UCSD-AML1 (cell line): ENCODE measurements at regions not wholly inside any gene's neighbourhood (a gene's known extent, or its start where the extent isn't known, plus 50 kb on each side); places are given as distances from the start of the nearest gene placed in this dataset.

Experiments
- DNase-seq: peaks from one replicate; lab custom pipeline; 2025; ENCODE audit not compliant: unreplicated experiment; lab: John Stamatoyannopoulos, UW

DNA sequence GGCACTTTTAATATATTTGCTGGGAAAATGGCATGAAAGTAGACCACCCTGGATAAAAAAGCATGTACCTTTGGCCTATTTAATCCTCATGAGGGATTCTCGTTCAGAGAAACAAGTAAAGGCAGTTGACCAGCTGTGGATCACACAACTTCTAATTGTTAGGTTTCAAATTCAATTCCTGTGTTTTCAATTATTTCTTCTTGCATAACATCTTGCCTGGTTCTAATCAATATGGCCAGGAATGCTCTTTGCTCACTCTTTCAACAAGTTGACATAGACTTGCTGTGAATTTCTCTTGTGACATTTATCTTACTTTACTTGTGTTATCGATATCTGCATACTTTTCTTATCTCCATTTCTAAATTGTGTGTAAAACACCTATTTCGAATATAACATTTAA, 211.8 kb downstream of the SLC7A11 start:
- DNase-seq = no peak

DNA sequence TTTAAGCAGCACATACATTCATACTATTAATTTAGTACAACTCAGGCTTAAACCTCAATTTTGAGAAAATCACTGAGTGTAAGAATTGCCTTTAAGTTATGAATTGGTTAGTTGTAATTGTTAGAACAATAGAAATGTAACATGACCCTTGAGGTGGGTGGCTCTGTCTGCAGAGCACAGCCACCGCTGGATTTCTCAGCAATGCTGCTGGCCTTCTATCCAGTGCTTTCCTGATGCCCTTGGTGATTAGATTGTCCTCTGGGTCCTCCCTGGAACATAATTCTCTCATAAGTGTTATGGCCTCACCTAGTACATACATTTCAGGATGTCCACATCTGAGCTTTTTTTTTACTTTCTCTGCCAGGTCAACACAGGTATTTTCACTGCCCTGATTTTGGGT, 213.2 kb downstream of the SLC7A11 start:
- DNase-seq = no peak

DNA sequence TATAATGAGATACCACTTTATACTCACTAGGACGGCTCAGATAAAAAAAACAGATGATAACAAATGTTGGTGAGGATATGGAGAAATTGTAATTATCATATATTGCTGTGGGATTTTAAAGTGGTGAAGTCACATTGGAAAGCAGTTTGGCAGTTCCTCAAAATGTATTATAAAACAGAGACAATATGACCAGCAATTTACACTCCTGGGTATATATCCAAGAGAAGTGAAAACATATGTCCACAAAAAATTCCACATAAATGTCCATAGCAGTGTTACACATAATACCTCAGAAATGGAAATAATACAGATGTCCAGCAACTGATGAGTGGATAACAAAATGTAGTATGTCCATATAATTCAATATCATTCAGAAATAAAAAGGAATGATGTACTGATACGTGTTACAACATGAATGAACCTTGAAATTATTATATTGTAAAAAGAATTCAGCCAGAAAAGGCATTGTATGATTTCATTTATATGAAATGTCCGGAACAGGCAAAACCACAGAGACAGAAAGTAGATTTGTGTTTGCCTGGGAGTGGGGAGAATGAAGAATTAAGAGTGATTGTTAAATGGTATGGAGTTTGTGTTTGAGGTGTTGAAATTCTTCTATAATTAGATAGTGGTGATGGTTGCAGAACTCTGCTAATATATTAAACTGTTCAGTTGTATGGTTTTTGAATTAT, 220.9 kb downstream of the SLC7A11 start:
- DNase-seq = no peak

DNA sequence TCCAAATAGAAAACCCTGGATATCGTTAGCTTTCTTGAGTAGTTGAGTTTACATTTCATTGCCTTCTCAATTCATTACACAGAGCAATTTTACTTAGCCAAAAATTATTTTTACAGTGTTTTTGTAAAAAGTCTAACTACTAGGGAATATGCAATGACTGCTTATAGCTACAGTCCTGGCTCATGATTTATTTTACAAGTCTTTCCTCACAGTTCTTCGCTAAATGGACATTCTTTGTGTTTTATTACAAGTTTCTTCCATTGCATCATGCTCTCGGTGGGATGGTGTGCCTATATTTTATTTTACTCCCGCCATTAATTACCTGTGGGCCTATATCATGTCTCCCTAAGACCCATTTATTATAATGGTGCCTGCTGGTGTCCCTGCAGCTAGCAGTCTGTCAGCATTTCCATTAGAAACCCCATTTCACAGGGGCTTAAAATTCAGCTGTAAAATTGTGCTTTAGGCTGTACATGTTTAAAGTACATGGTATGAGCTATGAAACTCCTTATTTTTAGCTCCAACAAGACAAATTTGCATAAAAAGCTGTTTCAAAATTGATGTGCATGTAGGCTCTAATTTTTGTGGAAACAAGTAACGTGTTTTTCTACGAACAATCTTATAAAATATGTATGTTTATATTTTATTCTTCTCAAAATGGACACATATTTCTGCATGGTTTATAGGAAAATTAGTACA, 227.4 kb downstream of the SLC7A11 start:
- DNase-seq = no peak

DNA sequence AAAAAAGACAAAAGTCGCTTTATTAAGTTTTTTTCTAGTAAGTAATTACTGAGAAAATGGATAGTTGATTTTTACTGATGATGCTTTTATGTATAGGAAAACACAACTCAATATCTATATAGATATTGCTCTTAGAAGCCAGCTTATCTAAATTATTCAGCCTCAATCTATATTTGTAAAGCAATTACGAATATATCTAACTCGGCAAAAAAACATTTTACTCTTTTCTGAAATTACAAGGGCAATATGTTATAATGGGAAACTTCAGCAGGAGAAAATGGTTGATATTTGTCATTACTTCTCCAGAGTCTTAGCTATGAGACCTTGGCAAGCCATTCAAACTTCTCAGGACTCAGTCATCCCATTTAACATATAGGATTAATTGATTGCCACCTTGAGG, 228.5 kb downstream of the SLC7A11 start:
- DNase-seq = no peak

DNA sequence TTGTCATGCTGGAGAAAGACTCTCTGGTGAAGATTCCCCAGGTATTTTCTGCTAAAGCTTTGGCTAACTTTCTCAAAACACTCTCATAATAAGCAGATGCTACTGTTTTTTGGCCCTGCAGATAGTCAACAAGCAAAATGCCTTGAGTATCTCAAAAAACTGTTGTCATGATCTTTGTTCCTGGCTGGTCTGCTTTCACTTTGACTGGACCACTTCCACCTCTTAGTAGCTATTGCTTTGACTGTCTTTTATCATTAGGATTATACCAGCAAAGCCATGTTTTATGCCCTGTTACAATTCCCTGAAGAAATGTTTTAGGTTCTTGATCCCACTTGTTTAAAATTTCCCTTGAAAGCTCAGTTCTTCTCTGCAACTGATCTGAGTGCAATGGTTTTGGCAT, 231.5 kb downstream of the SLC7A11 start:
- DNase-seq = no peak

DNA sequence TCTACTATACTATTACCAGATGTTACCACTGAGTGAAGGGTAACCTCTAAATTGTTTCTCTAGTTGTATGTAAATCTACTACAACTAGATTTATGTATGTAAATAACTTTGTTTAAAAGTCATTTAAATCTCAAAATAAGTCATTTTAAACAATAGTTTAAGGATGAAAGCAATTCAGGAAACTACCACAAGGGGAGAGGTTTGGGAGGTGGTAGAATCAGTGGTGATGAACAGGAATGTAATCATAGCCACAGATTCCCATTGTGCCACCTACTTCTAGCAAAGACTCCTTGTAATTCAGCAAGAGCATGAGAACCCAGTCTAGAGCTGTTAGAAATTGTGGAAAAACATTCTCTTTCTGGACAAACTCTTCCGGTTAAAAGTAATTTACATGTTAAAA, 234.6 kb downstream of the SLC7A11 start:
- DNase-seq = no peak

DNA sequence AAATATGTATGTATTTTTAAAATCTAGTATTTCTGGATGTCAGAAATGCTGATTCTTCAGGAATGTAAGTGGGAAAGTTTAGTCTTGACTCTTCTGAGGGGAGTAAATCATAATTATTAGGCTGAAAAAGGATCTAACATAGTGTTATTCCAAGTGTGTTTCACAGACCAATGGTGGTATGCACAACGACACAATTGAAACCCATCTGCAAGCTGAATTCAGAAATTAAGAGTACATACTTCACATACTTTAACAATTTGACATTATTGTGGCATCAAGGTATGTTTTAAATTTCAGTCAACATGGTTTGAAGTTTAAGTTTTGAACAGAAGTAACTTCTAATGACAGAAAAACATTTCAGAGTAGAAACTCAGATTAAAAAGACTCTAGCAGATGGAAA, 236.7 kb downstream of the SLC7A11 start:
- no peak for DNase-seq

DNA sequence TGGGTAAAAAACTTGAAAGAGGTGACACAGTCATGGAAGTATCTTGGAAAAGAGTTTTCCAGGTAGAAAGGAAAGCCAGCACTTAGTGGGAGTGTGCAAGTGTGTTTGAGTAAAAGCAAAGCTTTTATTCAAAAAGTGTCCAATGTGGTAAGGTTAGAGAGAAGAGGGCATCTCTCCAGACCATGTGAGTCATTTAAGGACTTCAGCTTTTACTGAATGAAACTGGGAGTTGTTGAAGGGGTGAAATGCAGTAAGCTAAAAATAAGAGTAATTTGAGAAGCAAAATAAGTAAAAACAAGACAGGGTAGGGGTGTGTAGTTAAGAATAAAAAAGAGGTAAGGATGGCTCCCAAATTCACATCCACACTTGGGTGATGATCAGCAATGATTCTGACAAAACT, 238.9 kb downstream of the SLC7A11 start:
- no peak for DNase-seq

DNA sequence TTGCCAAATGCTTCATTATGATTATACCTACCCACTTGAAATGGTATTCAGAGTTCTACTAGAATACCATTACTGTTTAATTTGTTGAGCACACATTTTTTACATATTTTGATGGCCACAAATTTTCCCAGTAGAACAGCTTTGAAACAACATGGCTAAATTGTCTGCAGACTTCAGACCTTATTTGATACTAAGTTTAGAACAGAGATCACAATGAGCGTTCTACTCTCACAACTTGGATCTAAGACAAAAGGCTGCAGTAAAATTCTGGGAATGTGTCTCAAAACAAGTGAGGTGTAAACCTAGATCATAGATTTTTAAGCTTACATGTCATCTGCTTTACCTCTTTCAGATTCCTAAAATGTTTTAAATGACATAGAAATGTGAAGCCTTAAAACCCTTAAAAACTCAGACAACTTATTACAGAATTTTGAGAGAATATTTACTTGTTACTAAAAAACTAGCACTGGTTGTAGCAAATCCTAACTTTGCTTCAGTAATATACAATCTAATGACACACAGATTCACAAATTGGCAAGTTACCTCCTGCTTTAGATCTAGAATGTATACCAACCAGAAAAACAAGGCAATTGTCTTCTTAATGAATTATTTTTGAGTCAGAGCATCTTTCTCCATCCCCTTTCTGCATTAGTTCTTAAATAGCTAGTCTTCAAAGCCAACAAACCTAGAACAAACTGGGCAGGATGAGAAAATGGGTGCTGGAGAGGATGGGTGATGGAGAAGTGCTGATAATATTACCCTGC, 243.3 kb downstream of the SLC7A11 start:
- DNase-seq = no peak

DNA sequence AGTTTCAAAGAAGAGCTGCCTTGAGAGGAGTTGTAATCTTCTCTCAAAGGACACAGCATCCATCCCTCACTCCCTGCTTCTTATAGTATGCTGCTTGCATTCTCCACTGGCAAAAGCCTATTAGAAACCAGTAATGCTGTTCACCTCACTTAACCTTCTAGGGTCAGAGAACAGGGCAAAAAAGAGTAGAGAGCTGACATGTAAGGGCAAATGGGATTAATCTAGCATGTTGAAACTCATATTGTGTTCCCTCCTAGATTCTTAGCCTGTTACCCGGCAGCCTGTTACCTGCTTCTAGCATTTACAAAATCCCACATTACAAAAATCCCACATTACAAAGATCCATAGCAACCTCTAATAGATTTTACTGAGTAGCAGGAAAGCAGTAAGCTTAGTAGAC, 244.7 kb downstream of the SLC7A11 start:
- no peak for DNase-seq

DNA sequence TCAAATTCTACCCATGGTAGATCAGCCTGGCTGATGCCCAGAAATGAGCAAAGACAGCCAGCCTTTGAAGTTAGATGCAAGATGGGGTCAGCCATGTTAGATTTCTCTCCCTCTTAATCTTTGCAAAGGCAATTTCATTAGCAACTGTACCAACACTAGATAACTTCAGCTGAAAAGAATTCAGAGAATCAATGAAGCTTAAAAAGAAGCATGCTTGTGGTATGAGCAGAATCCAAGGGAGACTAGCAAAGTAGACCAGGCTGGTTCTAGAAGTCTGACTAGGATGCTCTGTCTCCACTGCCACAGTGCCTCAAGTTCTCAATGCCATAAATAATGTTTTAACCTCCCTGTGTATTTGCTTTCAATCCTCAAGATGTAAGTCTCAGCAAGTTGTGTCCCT, 247.3 kb downstream of the SLC7A11 start:
- no peak for DNase-seq

DNA sequence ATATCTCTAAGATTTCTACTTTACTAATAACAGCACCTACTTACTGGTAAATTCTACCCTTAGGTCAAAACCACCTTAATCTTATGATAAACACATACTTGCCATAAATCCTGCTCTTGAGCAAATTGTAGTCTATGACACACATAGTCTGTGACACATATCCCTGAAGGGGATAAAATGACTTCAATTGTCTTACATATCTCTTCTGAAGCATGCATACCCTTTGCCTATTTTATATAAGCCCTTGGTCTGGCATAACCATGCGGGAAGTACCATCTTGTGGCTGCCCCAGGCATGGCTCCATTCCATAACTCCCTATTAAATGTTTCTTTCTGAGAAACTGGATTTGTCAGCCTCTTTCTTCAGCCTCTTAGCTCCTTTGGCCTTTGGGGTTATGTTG, 248.9 kb downstream of the SLC7A11 start:
- no peak for DNase-seq

DNA sequence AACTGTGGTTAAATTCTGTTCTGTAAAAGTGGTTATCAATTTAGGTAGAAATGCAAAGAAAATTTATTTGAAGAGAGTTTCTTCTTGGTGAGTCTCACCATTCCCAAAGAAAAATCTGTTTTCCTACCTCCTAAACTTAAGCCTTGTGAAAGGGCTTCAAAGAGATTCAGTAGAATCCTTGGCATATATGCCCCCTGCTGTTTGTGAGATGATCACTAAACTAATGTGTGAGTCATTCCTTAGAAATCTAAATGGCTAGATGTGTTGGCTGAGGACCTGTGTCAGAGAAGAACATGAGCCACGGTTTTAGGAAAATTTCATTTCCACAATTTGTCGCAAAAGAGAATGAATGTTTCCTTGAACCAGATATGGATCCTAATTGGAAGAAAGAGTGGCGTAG, 260.9 kb downstream of the SLC7A11 start:
- DNase-seq = no peak

DNA sequence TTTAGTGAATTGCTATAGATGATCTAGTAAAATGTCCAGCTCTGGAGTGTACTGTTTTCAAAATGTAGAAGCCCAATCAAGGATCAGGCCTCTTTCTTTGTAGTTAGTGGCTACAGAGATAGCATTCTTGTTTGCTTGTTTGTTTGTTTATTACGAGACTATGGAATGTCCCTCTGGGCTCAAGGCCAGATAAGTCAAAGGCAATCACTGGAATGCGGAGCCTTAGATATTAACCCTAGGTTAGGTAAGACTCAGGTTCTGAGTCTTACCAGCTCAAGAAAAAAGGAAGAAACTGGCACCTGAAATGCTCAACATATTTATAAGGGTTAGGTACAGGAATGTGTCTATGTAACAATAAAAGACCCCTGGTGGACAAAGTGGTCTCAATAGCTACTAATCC, 261.5 kb downstream of the SLC7A11 start:
- no peak for DNase-seq

DNA sequence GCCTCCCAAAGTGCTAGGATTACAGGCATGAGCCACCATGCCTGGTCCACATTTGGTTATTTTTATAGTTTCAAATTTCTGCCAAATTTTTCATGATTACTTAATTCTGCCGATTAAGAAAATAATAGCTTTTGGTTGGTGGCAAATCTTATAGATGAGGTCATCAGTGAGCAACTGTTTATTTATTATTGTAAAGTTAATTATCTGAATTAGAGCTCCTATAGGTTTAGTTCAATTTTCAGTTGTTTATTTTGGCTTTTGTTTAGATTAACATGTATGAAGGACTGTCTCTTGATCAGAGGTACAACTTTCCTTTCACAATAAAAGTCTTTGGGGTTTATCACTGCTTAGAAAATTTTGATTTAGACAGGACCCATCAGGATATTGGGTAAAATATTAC, 262.2 kb downstream of the SLC7A11 start:
- no peak for DNase-seq

DNA sequence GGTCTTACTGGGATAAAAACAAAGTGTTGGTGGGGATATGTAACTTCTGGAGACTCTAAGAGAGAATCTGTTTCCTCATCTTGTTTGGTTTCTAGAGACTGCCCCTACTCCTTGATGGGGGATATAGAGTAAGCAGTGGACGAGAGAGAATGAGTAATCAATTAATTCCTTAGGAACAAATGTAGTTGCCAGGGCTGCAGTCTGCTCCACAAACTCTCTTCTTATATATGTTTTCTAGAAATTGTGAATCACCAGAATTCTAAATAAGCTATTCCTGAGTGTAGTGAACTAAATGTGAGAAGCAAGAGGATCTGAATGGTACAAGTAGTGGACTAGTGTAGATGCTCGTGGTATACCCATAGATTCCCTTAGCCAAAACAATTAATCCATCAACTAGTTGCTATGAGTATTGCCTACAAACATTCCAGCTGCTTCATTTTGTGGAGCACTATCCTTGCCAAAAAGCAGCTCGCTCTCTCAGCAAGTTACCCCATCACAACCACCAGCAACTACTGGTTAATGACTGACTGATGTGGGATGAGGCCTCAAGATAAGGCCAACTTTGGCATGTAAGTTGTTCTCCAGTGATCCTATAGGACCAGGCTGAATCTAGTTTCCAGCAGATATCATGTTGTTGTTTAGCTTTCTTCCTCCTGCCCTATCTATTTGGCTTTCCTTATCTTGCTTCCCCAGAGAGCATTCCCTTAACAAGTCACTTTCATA, 273.0 kb downstream of the SLC7A11 start:
- DNase-seq = peak; percentile 2

DNA sequence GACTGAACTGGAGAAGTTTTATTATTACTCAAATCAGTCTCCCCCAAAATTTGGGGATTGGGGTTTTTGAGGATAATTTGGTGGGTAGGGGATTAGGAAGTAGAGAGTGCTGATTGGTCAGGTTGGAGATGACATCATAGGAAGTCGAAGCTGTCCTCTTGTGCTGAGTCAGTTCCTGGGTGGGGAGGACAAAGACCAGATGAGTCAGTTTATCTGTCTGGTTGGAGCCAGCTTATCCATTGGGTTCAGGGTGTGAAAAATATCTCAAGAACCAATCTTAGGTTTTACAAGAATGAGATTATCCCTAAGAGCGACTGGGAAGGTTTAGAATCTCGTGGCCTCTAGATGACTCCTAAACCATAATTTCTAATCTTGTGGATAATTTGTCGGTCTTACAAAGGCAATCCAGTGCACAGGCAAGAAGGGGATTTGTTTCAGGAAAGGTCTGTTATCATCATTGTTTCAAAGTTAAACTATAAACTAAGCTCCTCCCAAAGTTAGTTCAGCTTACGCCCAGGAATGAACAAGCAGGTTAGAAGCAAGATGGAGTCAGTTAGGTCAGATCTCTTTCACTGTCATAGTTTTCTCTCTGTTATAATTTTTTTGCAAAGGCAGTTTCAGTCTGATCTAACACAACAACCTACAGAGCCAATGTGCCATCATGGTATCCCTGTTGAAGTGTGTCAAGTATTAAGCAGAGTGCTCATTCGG, 274.5 kb downstream of the SLC7A11 start:
- DNase-seq = no peak

DNA sequence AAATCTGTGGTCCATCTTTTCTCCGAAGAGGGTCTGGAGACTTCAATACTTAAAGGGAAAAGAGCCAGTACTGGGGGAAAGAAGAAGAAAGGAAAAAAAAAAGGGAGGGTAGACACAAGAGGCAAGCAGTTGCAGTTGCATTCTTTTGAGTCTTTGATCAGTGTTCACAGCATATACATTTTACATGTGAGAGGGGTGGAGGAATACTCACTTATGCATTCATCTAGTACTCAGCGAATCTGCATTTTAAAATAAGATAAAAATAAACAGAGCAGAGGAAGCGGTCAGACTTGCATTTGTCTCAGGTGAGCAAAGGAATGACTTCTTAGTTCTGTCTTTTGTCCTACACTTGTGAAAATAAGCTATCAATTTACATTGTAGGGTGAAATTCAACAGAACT, 275.6 kb downstream of the SLC7A11 start:
- no peak for DNase-seq

DNA sequence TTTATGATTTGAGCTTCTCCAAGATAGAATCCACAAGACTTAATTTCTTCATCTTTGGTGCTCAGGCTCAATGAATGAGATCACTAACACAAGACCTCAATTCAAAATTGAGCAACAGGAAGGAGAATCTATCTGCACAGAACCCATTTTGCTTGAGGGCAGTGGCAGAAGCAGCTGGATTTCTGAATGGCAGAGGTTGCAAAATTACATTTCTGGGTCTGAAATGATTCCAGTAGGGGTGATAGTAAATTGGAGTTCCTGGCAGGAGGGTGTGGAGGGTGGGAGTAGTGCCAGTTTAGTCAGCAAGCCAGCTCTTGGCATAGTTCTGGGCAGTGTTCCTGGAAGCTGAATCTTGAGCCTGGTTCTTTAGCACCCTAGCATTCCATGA, 281.1 kb downstream of the SLC7A11 start:
- DNase-seq = no peak
